ENCODE measurements at regions not wholly inside any gene's neighbourhood (a gene's known extent, or its start where the extent isn't known, plus 50 kb on each side); places are given as distances from the start of the nearest gene placed in this dataset.

- no peak for TF ChIP-seq CTCF (IDR thresholded peaks at IDR 0.05; ENCODE audit: low read depth, low read length, poor library complexity, severe bottlenecking)
- TF ChIP-seq EZH2phosphoT487 (IDR thresholded peaks at IDR 0.05; ENCODE audit: borderline replicate concordance, low read length): no peak
These were observed 246.9 kb upstream of the RBFOX1 start for GRCh38 chr16:7085776-7086175.
